ENCODE measurements at regions not wholly inside any gene's neighbourhood (a gene's known extent, or its start where the extent isn't known, plus 50 kb on each side); places are given as distances from the start of the nearest gene placed in this dataset.

- Mint-ChIP-seq H3K27ac (ENCODE audit: unreplicated experiment) (no peak overlapping the region), H3K9me3 (ENCODE audit: unreplicated experiment) (no peaks in the 10 kb centered on the region), H3K4me1 (ENCODE audit: low read depth, unreplicated experiment) (no peaks in the 10 kb centered on the region), H3K36me3 (ENCODE audit: low read depth, unreplicated experiment) (no peaks in the 10 kb centered on the region), H3K27me3 (ENCODE audit: low read depth, unreplicated experiment) (no peaks in the 10 kb centered on the region), H3K4me3 (ENCODE audit: unreplicated experiment) (no peak overlapping the region)
- no peaks in the 10 kb centered on the region for H3K9me3 ChIP-seq (ENCODE audit: insufficient read depth, low read depth, low read length)
- FAIRE-seq (no peak), DNase-seq (ENCODE audit: low read depth) (no peak)
- H2AFZ ChIP-seq (ENCODE audit: low read depth, low read length) = no peak overlapping the region
- H3K4me3 ChIP-seq (ENCODE audit: insufficient read depth, low read depth, low read length) = no peak overlapping the region
- TF ChIP-seq EZH2 (IDR thresholded peaks at IDR 0.05; ENCODE audit: insufficient read depth, low read length) (no peak), CTCF (IDR thresholded peaks at IDR 0.05; ENCODE audit: insufficient read depth, low read depth, low read length) (no peak)
- H4K20me1 ChIP-seq (ENCODE audit: insufficient read depth, low read length) = no peaks in the 10 kb centered on the region
- H3K79me2 ChIP-seq (ENCODE audit: insufficient read depth, low read length) = no peaks in the 10 kb centered on the region
- H3K27me3 ChIP-seq (ENCODE audit: insufficient read depth, low read length) = no peaks in the 10 kb centered on the region
- H3K4me2 ChIP-seq (ENCODE audit: low read length) = no peak overlapping the region
- H3K4me1 ChIP-seq (ENCODE audit: insufficient read depth, low read length) = no peaks in the 10 kb centered on the region
- no peaks in the 10 kb centered on the region for H3K36me3 ChIP-seq (ENCODE audit: insufficient read depth, low read length)
- H3K27ac ChIP-seq (ENCODE audit: low read depth, low read length) = no peak overlapping the region
- H3K9ac ChIP-seq (ENCODE audit: low read length) = no peak overlapping the region
These were observed 118.9 kb downstream of the LIG4 start for GRCh38 chr13:108096301-108096915.

- no peaks in the 10 kb centered on the region for H3K4me1 Mint-ChIP-seq (ENCODE audit: low read depth, unreplicated experiment)
- no peak overlapping the region for H3K4me3 Mint-ChIP-seq (ENCODE audit: unreplicated experiment)
- no peaks in the 10 kb centered on the region for H3K79me2 ChIP-seq (ENCODE audit: insufficient read depth, low read length)
- no peak overlapping the region for H3K4me3 ChIP-seq (ENCODE audit: insufficient read depth, low read depth, low read length)
- H2AFZ ChIP-seq (ENCODE audit: low read depth, low read length) = no peak overlapping the region
- no peaks in the 10 kb centered on the region for H3K36me3 Mint-ChIP-seq (ENCODE audit: low read depth, unreplicated experiment)
- TF ChIP-seq CTCF (IDR thresholded peaks at IDR 0.05; ENCODE audit: insufficient read depth, low read depth, low read length) = no peak
- no peak for TF ChIP-seq EZH2 (IDR thresholded peaks at IDR 0.05; ENCODE audit: insufficient read depth, low read length)
- H3K36me3 ChIP-seq (ENCODE audit: insufficient read depth, low read length) = no peaks in the 10 kb centered on the region
- no peak for FAIRE-seq
- H3K27me3 ChIP-seq (ENCODE audit: insufficient read depth, low read length) = no peaks in the 10 kb centered on the region
- H3K9me3 Mint-ChIP-seq (ENCODE audit: unreplicated experiment) = no peaks in the 10 kb centered on the region
- no peaks in the 10 kb centered on the region for H3K27me3 Mint-ChIP-seq (ENCODE audit: low read depth, unreplicated experiment)
- no peaks in the 10 kb centered on the region for H3K4me1 ChIP-seq (ENCODE audit: insufficient read depth, low read length)
- no peak overlapping the region for H3K9ac ChIP-seq (ENCODE audit: low read length)
- no peak overlapping the region for H3K4me2 ChIP-seq (ENCODE audit: low read length)
- no peaks in the 10 kb centered on the region for H3K9me3 ChIP-seq (ENCODE audit: insufficient read depth, low read depth, low read length)
- no peaks in the 10 kb centered on the region for H4K20me1 ChIP-seq (ENCODE audit: insufficient read depth, low read length)
- no peak for DNase-seq (ENCODE audit: low read depth)
- no peak overlapping the region for H3K27ac Mint-ChIP-seq (ENCODE audit: unreplicated experiment)
- H3K27ac ChIP-seq (ENCODE audit: low read depth, low read length) = no peak overlapping the region
These were observed 120.3 kb downstream of the LIG4 start for GRCh38 chr13:108095036-108095435.

- Histone ChIP-seq H3K27ac (ENCODE audit: low read depth, low read length) (no peak overlapping the region), H3K4me2 (ENCODE audit: low read length) (no peak overlapping the region), H4K20me1 (ENCODE audit: insufficient read depth, low read length) (no peaks in the 10 kb centered on the region), H3K79me2 (ENCODE audit: insufficient read depth, low read length) (no peaks in the 10 kb centered on the region), H3K9ac (ENCODE audit: low read length) (no peak overlapping the region), H3K36me3 (ENCODE audit: insufficient read depth, low read length) (no peaks in the 10 kb centered on the region), H2AFZ (ENCODE audit: low read depth, low read length) (no peak overlapping the region), H3K27me3 (ENCODE audit: insufficient read depth, low read length) (no peaks in the 10 kb centered on the region), H3K9me3 (ENCODE audit: insufficient read depth, low read depth, low read length) (no peaks in the 10 kb centered on the region), H3K4me1 (ENCODE audit: insufficient read depth, low read length) (no peaks in the 10 kb centered on the region), H3K4me3 (ENCODE audit: insufficient read depth, low read depth, low read length) (no peak overlapping the region)
- H3K27ac Mint-ChIP-seq (ENCODE audit: unreplicated experiment) = no peak overlapping the region
- H3K36me3 Mint-ChIP-seq (ENCODE audit: low read depth, unreplicated experiment) = no peaks in the 10 kb centered on the region
- H3K27me3 Mint-ChIP-seq (ENCODE audit: low read depth, unreplicated experiment) = no peaks in the 10 kb centered on the region
- DNase-seq (ENCODE audit: low read depth) (no peak), FAIRE-seq (no peak)
- no peaks in the 10 kb centered on the region for H3K9me3 Mint-ChIP-seq (ENCODE audit: unreplicated experiment)
- TF ChIP-seq EZH2 (IDR thresholded peaks at IDR 0.05; ENCODE audit: insufficient read depth, low read length) (no peak), CTCF (IDR thresholded peaks at IDR 0.05; ENCODE audit: insufficient read depth, low read depth, low read length) (no peak)
- H3K4me1 Mint-ChIP-seq (ENCODE audit: low read depth, unreplicated experiment) = no peaks in the 10 kb centered on the region
- H3K4me3 Mint-ChIP-seq (ENCODE audit: unreplicated experiment) = no peak overlapping the region
These were observed 121.7 kb downstream of the LIG4 start for GRCh38 chr13:108093616-108094015.

Measured in astrocyte (in vitro differentiated cells and primary cell).